SH-SY5Y (cell line): ENCODE measurements at regions not wholly inside any gene's neighbourhood (a gene's known extent, or its start where the extent isn't known, plus 50 kb on each side); places are given as distances from the start of the nearest gene placed in this dataset.

Experiments used
- GATA2 ChIP-seq: IDR thresholded peaks from 2 replicates; pipeline ENCODE4 v1.6.1; 2011; ENCODE audit warnings: mild to moderate bottlenecking, low read depth, low read length
- GATA3 ChIP-seq: IDR thresholded peaks from 2 replicates; pipeline ENCODE4 v1.6.1; 2011; ENCODE audit warnings: low read depth, mild to moderate bottlenecking, low read length, moderate library complexity

DNA sequence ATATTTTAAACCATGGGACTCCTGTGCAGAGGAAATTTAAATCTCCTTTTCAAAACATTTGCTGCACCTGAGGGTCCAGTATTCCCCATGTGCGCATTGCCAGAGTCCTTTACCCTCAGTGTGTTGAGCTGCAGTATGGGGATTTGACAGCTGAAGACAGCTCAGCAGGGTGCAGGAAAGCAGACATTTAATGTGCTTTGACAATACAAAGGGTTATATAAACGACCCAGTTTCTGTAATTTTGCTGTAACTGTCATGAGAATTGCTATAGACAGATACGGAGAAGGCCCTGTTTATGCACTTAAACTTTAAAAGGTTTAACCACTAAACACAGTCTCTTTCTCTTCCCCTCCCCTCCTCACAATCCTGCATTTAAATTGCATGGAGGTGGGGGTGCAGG lies 393.4 kb downstream of the MID1IP1 start:
- TF ChIP-seq GATA2 = no peak
- no peak for TF ChIP-seq GATA3
